K562 (cell line): ENCODE measurements at regions not wholly inside any gene's neighbourhood (a gene's known extent, or its start where the extent isn't known, plus 50 kb on each side); places are given as distances from the start of the nearest gene placed in this dataset.

Experiments used
- ATF1 ChIP-seq, 2 experiments: fragments of 450-650 bp in 1 of 2; IDR thresholded peaks; 2 replicates each; pipeline ENCODE4 v1.6.1; 2016; ENCODE audit warnings: missing compliant biosample characterization in 1 of 2, missing genetic modification characterization in 1 of 2
- CEBPG ChIP-seq, 3 experiments: fragments of 200-800 bp in 1 of 3; sonication (Bioruptor generic) in 1 of 3; sonication (generic) in 1 of 3; formaldehyde crosslinking in 1 of 3; IDR thresholded peaks in 2 of 3; conservative IDR thresholded peaks in 1 of 3; 2 replicates each; pipeline versions ENCODE4 v1.6.1 to v1.8.0; 2016 to 2022; ENCODE audit warnings: missing compliant biosample characterization in 2 of 3, missing genetic modification characterization in 2 of 3, mild to moderate bottlenecking in 1 of 3, missing genetic modification reagents in 1 of 3
- HNRNPK ChIP-seq: fragments of 200-400 bp; formaldehyde crosslinking; IDR thresholded peaks from one replicate; pipeline ENCODE4 v1.6.1; 2018; ENCODE audit warnings: mild to moderate bottlenecking, low read depth, low read length; ENCODE audit not compliant: poor library complexity, severe bottlenecking
- IFI16 ChIP-seq: fragments of 250-450 bp; sonication (Bioruptor Pico); IDR thresholded peaks from 2 replicates; pipeline ENCODE4 v2.1.2; 2022; ENCODE audit warnings: mild to moderate bottlenecking, inconsistent platforms
- NBN ChIP-seq: fragments of 450-650 bp; IDR thresholded peaks from 2 replicates; pipeline ENCODE4 v1.6.1; 2016; ENCODE audit warnings: low read depth, mild to moderate bottlenecking
- NCOA6 ChIP-seq: fragments of 450-650 bp; IDR thresholded peaks from 2 replicates; pipeline ENCODE4 v1.6.1; 2017; ENCODE audit warnings: mild to moderate bottlenecking
- NFIX ChIP-seq: fragments of 250-450 bp; sonication (Bioruptor Pico); IDR thresholded peaks from 2 replicates; pipeline ENCODE4 v1.4.0; 2020; ENCODE audit warnings: low read depth, mild to moderate bottlenecking, moderate library complexity
- PTTG1 ChIP-seq: fragments of 450-650 bp; IDR thresholded peaks from 2 replicates; pipeline ENCODE4 v1.6.1; 2016; ENCODE audit warnings: low read depth, mild to moderate bottlenecking, missing genetic modification characterization, missing compliant biosample characterization
- RAD21 ChIP-seq, 2 experiments: fragments of 250-450 bp in 1 of 2; fragments of 450-650 bp in 1 of 2; sonication (Bioruptor Pico) in 1 of 2; formaldehyde crosslinking in 1 of 2; IDR thresholded peaks in 1 of 2; conservative IDR thresholded peaks in 1 of 2; 2 replicates each; pipeline versions ENCODE4 v1.4.0 to v1.8.0; 2020 to 2022; ENCODE audit warnings: mild to moderate bottlenecking in 2 of 2, moderate library complexity in 1 of 2
- RAD51 ChIP-seq: fragments of 450-650 bp; IDR thresholded peaks from 2 replicates; pipeline ENCODE4 v1.7.1; 2016; ENCODE audit warnings: low read depth, mild to moderate bottlenecking, borderline replicate concordance
- SMC3 ChIP-seq: conservative IDR thresholded peaks from 2 replicates; pipeline ENCODE4 v1.6.1; 2011; ENCODE audit warnings: low read depth, low read length, improper control_type of control experiment; ENCODE audit not compliant: insufficient read depth
- SOX6 ChIP-seq: fragments of 450-650 bp; IDR thresholded peaks from 2 replicates; pipeline ENCODE4 v1.6.1; 2014; ENCODE audit warnings: mild to moderate bottlenecking
- STAG1 ChIP-seq: sonication (generic); formaldehyde crosslinking; IDR thresholded peaks from 2 replicates; pipeline ENCODE4 v1.5.0; 2020; ENCODE audit warnings: missing genetic modification reagents, borderline replicate concordance
- TAL1 ChIP-seq: fragments of 450-650 bp; IDR thresholded peaks from 2 replicates; pipeline ENCODE4 v1.6.1; 2016; ENCODE audit warnings: mild to moderate bottlenecking
- TEAD2 ChIP-seq: fragments of 450-650 bp; IDR thresholded peaks from 2 replicates; pipeline ENCODE4 v1.6.1; 2016; ENCODE audit warnings: missing genetic modification characterization, control low read depth, missing compliant biosample characterization
- TRIM28 ChIP-seq: fragments of 450-650 bp; IDR thresholded peaks from 2 replicates; pipeline ENCODE4 v1.6.1; 2017
- YY1 ChIP-seq, 3 experiments: IDR thresholded peaks; 2 replicates each; pipeline ENCODE4 v1.6.1; 2011; ENCODE audit warnings: low read length in 2 of 3, mild to moderate bottlenecking in 2 of 3, moderate library complexity in 2 of 3, borderline replicate concordance in 1 of 3, control low read depth in 1 of 3, low read depth in 1 of 3; ENCODE audit not compliant: insufficient read depth in 3 of 3, insufficient replicate concordance in 2 of 3, control insufficient read depth in 1 of 3, insufficient read length in 1 of 3; ENCODE audit errors: extremely low read depth in 1 of 3
- ZNF57 ChIP-seq: fragments of 450-650 bp; formaldehyde crosslinking; IDR thresholded peaks from 2 replicates; pipeline ENCODE4 v1.4.0; 2020; ENCODE audit warnings: mild to moderate bottlenecking, moderate library complexity
- ZNF695 ChIP-seq: fragments of 450-650 bp; formaldehyde crosslinking; IDR thresholded peaks from 2 replicates; pipeline ENCODE4 v1.4.0; 2020; ENCODE audit warnings: mild to moderate bottlenecking, moderate library complexity
- TF ChIP-seq, protein P1 (sequence below): fragments of 450-650 bp; IDR thresholded peaks from 2 replicates; pipeline ENCODE4 v1.6.1; 2016; ENCODE audit warnings: missing biosample characterization, missing genetic modification characterization

DNA sequence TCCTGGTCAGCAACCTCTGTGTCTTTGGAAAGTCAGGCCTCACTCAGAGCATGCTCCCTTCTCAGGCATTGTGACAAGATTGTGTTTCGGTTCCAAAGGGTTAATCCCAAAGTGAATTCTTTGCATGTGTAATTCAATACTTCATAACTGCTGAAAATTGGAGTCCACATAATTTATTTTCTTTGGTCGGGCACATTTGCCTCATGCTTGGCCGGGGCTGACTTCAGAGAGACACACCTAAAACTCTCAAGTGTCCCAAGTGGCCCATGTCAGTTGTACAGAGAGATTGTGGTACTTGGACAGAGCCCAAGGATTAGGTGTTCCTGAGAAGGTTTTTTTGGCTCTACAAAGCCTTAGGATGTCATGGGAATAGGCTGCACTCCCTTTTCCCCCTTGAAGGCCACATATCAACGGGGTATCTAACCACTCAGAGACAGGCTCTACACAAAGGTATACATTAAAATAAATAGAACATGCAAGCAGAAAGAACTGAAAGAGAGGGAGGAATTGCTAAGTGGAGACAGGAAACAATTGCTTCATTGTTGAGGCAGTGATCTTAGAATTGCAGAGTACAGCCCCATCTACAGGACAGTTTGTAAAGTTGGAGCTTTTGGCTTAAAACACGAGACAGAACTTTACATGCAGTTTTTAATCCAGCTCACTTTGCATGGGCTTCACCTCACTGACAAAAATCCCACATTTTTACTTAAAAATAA, 1232.3 kb upstream of the ZEB2 start (continued):
- peak; percentile 69; the same call in 1 of the 2 replicates for TF ChIP-seq CEBPG (CRISPR knock-in tag; IDR thresholded peaks at IDR 0.05)
- TF ChIP-seq CEBPG (tag; conservative IDR thresholded peaks at IDR 0.05 in 1 of 2, IDR thresholded peaks at IDR 0.05 in 1 of 2), result peak; percentile 86 to 92
- no peak for TF ChIP-seq STAG1 (CRISPR knock-in tag)
- no peak for TF ChIP-seq RAD51
- no peak for TF ChIP-seq YY1 (IDR thresholded peaks at IDR 0.05; ENCODE audit: borderline replicate concordance in 1 of 3, control insufficient read depth in 1 of 3, extremely low read depth in 1 of 3, insufficient read depth in 3 of 3, insufficient read length in 1 of 3, insufficient replicate concordance in 2 of 3, low read depth in 1 of 3, low read length in 2 of 3)
- TF ChIP-seq SOX6, result peak; percentile 96
- TF ChIP-seq HNRNPK, result no peak
- peak; percentile 55; the same call in 1 of the 2 replicates for TF ChIP-seq SMC3
- no peak for TF ChIP-seq NCOA6
- TF ChIP-seq ZNF57, result no peak
- 0 out of 2 replicates have a peak, but pooled peaks have one; percentile 51 for TF ChIP-seq TRIM28
- no peak for TF ChIP-seq IFI16 (CRISPR knock-in tag)
- TF ChIP-seq RAD21 (CRISPR knock-in tag; conservative IDR thresholded peaks at IDR 0.05 in 1 of 2, IDR thresholded peaks at IDR 0.05 in 1 of 2), result peak; percentile 82 to 89
- no peak for TF ChIP-seq NFIX (CRISPR knock-in tag)
- TF ChIP-seq, protein P1, sequence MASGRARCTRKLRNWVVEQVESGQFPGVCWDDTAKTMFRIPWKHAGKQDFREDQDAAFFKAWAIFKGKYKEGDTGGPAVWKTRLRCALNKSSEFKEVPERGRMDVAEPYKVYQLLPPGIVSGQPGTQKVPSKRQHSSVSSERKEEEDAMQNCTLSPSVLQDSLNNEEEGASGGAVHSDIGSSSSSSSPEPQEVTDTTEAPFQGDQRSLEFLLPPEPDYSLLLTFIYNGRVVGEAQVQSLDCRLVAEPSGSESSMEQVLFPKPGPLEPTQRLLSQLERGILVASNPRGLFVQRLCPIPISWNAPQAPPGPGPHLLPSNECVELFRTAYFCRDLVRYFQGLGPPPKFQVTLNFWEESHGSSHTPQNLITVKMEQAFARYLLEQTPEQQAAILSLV, result peak; percentile 55; the same call in 1 of the 2 replicates
- no peak for TF ChIP-seq TEAD2 (tag)
- TF ChIP-seq PTTG1 (tag), result no peak
- TF ChIP-seq ZNF695 (CRISPR knock-in tag), result no peak
- TF ChIP-seq NBN, result 0 out of 2 replicates have a peak, but pooled peaks have one; percentile 45
- no peak for TF ChIP-seq TAL1
- TF ChIP-seq ATF1 (CRISPR knock-in tag; IDR thresholded peaks at IDR 0.05), result no peak
- TF ChIP-seq ATF1 (tag; IDR thresholded peaks at IDR 0.05), result peak; percentile 18; the same call in 1 of the 2 replicates
